ENCODE measurements at regions not wholly inside any gene's neighbourhood (a gene's known extent, or its start where the extent isn't known, plus 50 kb on each side); places are given as distances from the start of the nearest gene placed in this dataset.

DNA sequence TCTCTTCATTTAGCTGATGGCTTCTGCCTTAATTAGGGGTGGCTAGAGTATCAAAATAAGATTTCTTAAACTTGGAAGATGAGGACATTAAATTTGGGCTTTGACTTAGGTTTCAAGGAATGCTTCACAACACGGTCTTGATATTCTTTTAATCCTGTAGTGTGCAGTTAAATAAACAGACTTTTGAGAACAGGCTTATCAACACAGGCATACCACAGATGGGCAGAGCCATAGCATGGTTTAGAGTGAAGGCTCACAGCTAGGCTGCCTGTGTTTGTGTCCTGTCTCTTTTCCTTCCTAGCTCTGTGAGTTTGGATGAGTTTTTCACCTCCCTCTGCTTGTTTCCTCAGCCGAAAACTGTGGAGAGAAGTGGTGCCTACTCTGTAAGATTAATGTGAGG lies 102.3 kb upstream of the IPO9 start:
- TF ChIP-seq, protein P1, sequence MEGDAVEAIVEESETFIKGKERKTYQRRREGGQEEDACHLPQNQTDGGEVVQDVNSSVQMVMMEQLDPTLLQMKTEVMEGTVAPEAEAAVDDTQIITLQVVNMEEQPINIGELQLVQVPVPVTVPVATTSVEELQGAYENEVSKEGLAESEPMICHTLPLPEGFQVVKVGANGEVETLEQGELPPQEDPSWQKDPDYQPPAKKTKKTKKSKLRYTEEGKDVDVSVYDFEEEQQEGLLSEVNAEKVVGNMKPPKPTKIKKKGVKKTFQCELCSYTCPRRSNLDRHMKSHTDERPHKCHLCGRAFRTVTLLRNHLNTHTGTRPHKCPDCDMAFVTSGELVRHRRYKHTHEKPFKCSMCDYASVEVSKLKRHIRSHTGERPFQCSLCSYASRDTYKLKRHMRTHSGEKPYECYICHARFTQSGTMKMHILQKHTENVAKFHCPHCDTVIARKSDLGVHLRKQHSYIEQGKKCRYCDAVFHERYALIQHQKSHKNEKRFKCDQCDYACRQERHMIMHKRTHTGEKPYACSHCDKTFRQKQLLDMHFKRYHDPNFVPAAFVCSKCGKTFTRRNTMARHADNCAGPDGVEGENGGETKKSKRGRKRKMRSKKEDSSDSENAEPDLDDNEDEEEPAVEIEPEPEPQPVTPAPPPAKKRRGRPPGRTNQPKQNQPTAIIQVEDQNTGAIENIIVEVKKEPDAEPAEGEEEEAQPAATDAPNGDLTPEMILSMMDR (IDR thresholded peaks at IDR 0.05): no peak
- TF ChIP-seq POLR2A (IDR thresholded peaks at IDR 0.05): no peak
